GM19395 (cell line): ENCODE measurements at regions not wholly inside any gene's neighbourhood (a gene's known extent, or its start where the extent isn't known, plus 50 kb on each side); places are given as distances from the start of the nearest gene placed in this dataset.
A peak's percentile ranks its signal among the peaks of the same experiment; 100 is the strongest.
"Not testable (repeated sequence)": the region's sequence is repeated elsewhere in the genome, so short reads cannot be mapped to it uniquely, and the experiment has no call there.

ENCODE experiments used
- ATAC-seq: cut with Tn5 transposase; IDR thresholded peaks from one replicate; pipeline ENCODE4 v1.9.1; 2021; ENCODE audit warnings: mild to moderate bottlenecking, moderate library complexity; ENCODE audit not compliant: unreplicated experiment

GRCh38 chr1:82799261-82799660 is 998.5 kb downstream of the ADGRL2 start:
- no peak for ATAC-seq

GRCh38 chr1:82795508-82796149 is 994.9 kb downstream of the ADGRL2 start:
- ATAC-seq, result no peak

- ATAC-seq, result no peak
Observed at GRCh38 chr1:82792151-82792550, 991.4 kb downstream of the ADGRL2 start.

GRCh38 chr1:82790556-82790955 is 989.8 kb downstream of the ADGRL2 start:
- ATAC-seq, result no peak

- no peak for ATAC-seq
Observed at GRCh38 chr1:82788660-82789059, 987.9 kb downstream of the ADGRL2 start.

GRCh38 chr1:82788038-82788437 is 987.3 kb downstream of the ADGRL2 start:
- no peak for ATAC-seq

GRCh38 chr1:82786883-82787282 is 986.1 kb downstream of the ADGRL2 start:
- ATAC-seq, result no peak

- no peak for ATAC-seq
Observed at GRCh38 chr1:82785268-82785790, 984.6 kb downstream of the ADGRL2 start.

GRCh38 chr1:82783044-82783443 is 982.3 kb downstream of the ADGRL2 start:
- no peak for ATAC-seq

- ATAC-seq, result no peak
Observed at GRCh38 chr1:82782599-82782998, 981.9 kb downstream of the ADGRL2 start.

GRCh38 chr1:82778612-82779011 is 977.9 kb downstream of the ADGRL2 start:
- no peak for ATAC-seq

- no peak for ATAC-seq
Observed at GRCh38 chr1:82777240-82777639, 976.5 kb downstream of the ADGRL2 start.

- not testable (repeated sequence) for ATAC-seq
Observed at GRCh38 chr1:82776730-82777129, 976.0 kb downstream of the ADGRL2 start.

GRCh38 chr1:82775406-82776000 is 974.8 kb downstream of the ADGRL2 start:
- ATAC-seq, result no peak

GRCh38 chr1:82762829-82763532 is 962.2 kb downstream of the ADGRL2 start:
- peak; percentile 86 for ATAC-seq

- no peak for ATAC-seq
Observed at GRCh38 chr1:82759035-82759434, 958.3 kb downstream of the ADGRL2 start.

- ATAC-seq, result no peak
Observed at GRCh38 chr1:82755671-82756070, 954.9 kb downstream of the ADGRL2 start.

- no peak for ATAC-seq
Observed at GRCh38 chr1:82755191-82755590, 954.5 kb downstream of the ADGRL2 start.

GRCh38 chr1:82752046-82752445 is 951.3 kb downstream of the ADGRL2 start:
- no peak for ATAC-seq

GRCh38 chr1:82733645-82734044 is 932.9 kb downstream of the ADGRL2 start:
- ATAC-seq, result no peak

GRCh38 chr1:82731216-82731615 is 930.5 kb downstream of the ADGRL2 start:
- no peak for ATAC-seq

- no peak for ATAC-seq
Observed at GRCh38 chr1:82728206-82728605, 927.5 kb downstream of the ADGRL2 start.
